PC-3 (cell line): ENCODE measurements at regions not wholly inside any gene's neighbourhood (a gene's known extent, or its start where the extent isn't known, plus 50 kb on each side); places are given as distances from the start of the nearest gene placed in this dataset.

Experiments
- CTCF ChIP-seq: fragments of 300-600 bp; sonication (generic); conservative IDR thresholded peaks from 2 replicates; pipeline ENCODE4 v1.5.1; 2017; ENCODE audit warnings: antibody characterized with exemption, low read depth, mild to moderate bottlenecking, low read length
- EZH2phosphoT487 ChIP-seq: fragments of 300-600 bp; sonication (generic); IDR thresholded peaks from 2 replicates; pipeline ENCODE4 v1.6.1; 2018; ENCODE audit warnings: mild to moderate bottlenecking, antibody characterized with exemption, low read length, borderline replicate concordance

- TF ChIP-seq EZH2phosphoT487 (no peak), CTCF (no peak)
Measured at GRCh38 chr6:84601366-84601765, 163.0 kb downstream of the TBX18 start.
